GM12865 (cell line): ENCODE measurements at regions not wholly inside any gene's neighbourhood (a gene's known extent, or its start where the extent isn't known, plus 50 kb on each side); places are given as distances from the start of the nearest gene placed in this dataset.
"Not testable (repeated sequence)": the region's sequence is repeated elsewhere in the genome, so short reads cannot be mapped to it uniquely, and the experiment has no call there.

Source experiments
- DNase-seq: peaks from one replicate; pipeline ENCODE4 v3.0.0; 2010; ENCODE audit warnings: low read depth
- H3K4me3 ChIP-seq: 2 replicates; pipeline ENCODE4 v1.5.1; 2011; ENCODE audit warnings: mild to moderate bottlenecking, low read depth, low read length, control low read depth
- TF ChIP-seq, protein P1 (sequence below): IDR thresholded peaks from 2 replicates; pipeline ENCODE4 v1.5.1; 2011; ENCODE audit warnings: low read length, control low read depth, low read depth, inconsistent platforms; ENCODE audit not compliant: insufficient read depth; ENCODE audit errors: missing control alignments

- no peak for DNase-seq
- no peak overlapping the region for H3K4me3 ChIP-seq
- TF ChIP-seq, protein P1, sequence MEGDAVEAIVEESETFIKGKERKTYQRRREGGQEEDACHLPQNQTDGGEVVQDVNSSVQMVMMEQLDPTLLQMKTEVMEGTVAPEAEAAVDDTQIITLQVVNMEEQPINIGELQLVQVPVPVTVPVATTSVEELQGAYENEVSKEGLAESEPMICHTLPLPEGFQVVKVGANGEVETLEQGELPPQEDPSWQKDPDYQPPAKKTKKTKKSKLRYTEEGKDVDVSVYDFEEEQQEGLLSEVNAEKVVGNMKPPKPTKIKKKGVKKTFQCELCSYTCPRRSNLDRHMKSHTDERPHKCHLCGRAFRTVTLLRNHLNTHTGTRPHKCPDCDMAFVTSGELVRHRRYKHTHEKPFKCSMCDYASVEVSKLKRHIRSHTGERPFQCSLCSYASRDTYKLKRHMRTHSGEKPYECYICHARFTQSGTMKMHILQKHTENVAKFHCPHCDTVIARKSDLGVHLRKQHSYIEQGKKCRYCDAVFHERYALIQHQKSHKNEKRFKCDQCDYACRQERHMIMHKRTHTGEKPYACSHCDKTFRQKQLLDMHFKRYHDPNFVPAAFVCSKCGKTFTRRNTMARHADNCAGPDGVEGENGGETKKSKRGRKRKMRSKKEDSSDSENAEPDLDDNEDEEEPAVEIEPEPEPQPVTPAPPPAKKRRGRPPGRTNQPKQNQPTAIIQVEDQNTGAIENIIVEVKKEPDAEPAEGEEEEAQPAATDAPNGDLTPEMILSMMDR = no peak
Measured at GRCh38 chr9:82777366-82777765, 285.6 kb downstream of the RASEF start.

DNA sequence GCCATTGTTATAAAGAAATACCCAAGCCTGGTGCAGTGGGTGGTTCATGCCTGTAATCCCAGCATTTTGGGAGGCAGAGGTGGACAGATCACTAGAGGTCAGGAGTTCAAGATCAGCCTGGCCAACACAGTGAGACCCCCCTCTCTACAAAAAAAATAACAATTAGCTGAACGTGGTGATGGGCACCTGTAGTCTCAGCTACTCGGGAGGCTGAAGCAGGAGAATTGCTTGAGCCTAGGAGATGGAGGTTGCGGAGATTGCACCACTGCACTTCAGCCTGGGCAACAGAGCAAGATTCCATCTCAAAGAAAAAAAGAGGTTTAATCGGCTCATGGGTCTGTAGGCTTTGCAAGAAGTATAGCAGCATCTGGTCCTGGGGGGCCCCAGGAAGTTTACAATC, 284.0 kb downstream of the RASEF start:
- not testable (repeated sequence) for DNase-seq, H3K4me3 ChIP-seq

DNA sequence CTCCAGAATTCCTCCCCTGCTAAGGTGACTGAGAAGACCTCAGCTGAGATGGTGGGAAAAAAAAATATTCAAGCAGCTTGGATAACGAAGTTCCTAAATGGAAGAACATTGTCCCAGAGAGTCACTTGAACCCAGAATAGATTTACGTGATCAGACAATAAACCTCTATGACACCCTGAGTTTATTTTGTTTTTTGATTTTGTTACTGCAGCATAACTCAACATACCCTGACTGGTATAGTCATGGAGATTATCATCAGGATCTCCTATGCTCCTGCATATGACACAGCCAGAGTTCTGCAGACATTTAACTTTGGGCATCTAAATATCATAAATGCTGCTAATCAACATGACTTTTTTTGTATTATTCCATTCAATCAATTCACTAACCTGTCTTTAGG, 282.9 kb downstream of the RASEF start:
- no peak for DNase-seq
- H3K4me3 ChIP-seq = no peak overlapping the region
- TF ChIP-seq, protein P1 = no peak

DNA sequence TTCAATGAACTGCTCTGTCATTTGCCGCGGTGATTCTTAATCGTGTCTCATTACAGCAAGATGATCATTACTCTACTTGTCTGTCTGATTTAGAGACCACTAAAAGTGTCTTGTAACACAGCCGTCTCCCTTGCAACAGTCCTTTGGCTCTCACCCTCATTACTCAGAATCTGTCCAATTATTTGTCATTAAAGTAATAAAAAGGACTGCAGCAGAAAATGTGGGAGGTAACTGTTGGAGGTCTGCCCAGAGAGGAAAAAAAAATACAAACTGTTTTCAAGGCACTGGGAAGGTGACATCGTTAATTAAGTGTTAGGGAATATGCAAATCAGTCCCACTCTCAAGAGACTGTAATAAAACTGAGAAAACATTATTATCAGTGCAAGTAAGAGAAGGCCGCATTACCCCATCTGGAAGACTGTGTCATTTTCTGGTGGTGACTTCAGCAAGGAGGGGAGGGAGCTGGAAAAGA, 281.0 kb downstream of the RASEF start:
- DNase-seq = no peak
- TF ChIP-seq, protein P1 = no peak
- H3K4me3 ChIP-seq = no peak overlapping the region

- H3K4me3 ChIP-seq = no peak overlapping the region
- TF ChIP-seq, protein P1 = no peak
- no peak for DNase-seq
Measured at GRCh38 chr9:82783045-82783444, 279.9 kb downstream of the RASEF start.

GRCh38 chr9:82784589-82784988, 278.4 kb downstream of the RASEF start:
- no peak for DNase-seq
- no peak overlapping the region for H3K4me3 ChIP-seq
- TF ChIP-seq, protein P1 = no peak

DNA sequence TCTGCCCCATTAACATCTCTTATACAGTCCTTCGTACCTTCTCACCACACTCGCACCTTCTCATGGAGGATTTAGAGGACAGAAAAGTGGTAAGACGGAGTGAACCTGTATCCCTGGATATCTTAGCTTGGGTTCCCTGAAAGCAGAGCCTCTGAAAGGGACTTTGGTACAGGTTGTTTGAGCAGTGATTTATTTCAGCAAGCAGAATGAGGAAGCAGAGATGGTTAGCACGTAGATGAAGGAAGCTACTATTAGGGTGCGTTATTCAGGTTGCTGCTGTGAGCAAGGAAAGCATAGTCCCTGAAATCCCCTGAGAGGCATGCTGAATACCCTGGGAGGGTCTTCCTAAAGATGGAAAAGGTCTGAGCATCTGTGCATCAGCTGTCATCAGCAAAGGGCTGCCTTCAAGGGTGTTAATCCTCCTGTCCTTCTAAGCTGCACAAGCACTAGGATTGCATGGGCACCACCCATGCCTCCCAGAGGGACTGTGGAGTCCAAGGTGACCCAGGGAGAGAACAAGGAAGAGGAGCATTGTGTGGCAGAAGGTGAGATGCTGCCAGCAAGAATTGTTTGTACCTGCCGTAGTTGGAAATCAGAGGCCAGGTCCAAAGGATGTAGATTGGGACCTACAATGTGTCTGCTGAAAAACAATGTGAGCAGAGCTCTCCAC, 273.7 kb downstream of the RASEF start:
- no peak overlapping the region for H3K4me3 ChIP-seq
- DNase-seq = no peak
- TF ChIP-seq, protein P1 = no peak
